ENCODE measurements at regions not wholly inside any gene's neighbourhood (a gene's known extent, or its start where the extent isn't known, plus 50 kb on each side); places are given as distances from the start of the nearest gene placed in this dataset.

DNA sequence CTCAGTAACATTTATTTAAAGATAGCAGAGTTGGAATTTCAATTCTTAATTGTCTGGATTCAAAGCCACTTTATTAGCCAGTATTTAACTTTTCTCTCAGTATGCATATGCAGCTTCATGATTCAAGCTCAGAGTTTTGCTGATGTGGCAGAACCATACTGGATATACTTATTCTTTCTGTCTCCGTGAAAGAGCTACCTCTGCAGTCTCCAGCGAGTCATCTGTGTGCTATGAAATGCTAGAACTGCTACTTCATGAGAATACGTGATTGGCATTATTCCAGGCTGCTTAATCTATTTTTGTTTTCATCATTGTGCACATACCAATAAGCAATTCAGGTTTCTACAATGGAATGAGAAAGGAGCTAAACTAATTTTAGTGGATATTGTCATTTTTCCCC is 743.7 kb downstream of the C4orf33 start:
- TF ChIP-seq EZH2 (IDR thresholded peaks at IDR 0.05; ENCODE audit: insufficient read depth, poor library complexity, severe bottlenecking) (no peak), EZH2phosphoT487 (IDR thresholded peaks at IDR 0.05; ENCODE audit: insufficient read depth, low read depth) (no peak)

Measured in GM23248 (cell line).